Neural progenitor cell (in vitro differentiated cells): ENCODE measurements at regions not wholly inside any gene's neighbourhood (a gene's known extent, or its start where the extent isn't known, plus 50 kb on each side); places are given as distances from the start of the nearest gene placed in this dataset.
A peak's percentile ranks its signal among the peaks of the same experiment; 100 is the strongest.

Experiments
- DNase-seq: peaks from one replicate; pipeline ENCODE4 v3.0.0-alpha.2; 2016; ENCODE audit warnings: low spot score
- H2AFZ ChIP-seq: fragments of 200-600 bp; sonication (generic); replicated peaks from 2 replicates; pipeline ENCODE4 v1.6.1; 2016; ENCODE audit warnings: antibody characterized with exemption
- H3F3A ChIP-seq: fragments of 200-600 bp; sonication (generic); 2 replicates; pipeline ENCODE4 v1.6.1; 2016; ENCODE audit warnings: antibody characterized with exemption, low read depth
- H3K27ac ChIP-seq: fragments of 200-600 bp; sonication (generic); 2 replicates; pipeline ENCODE4 v1.5.1; 2016; ENCODE audit warnings: mild to moderate bottlenecking
- H3K27me3 ChIP-seq: fragments of 200-600 bp; sonication (generic); 2 replicates; pipeline ENCODE4 v1.6.1; 2016; ENCODE audit warnings: mild to moderate bottlenecking, moderate library complexity
- H3K36me3 ChIP-seq: fragments of 200-600 bp; sonication (generic); 2 replicates; pipeline ENCODE4 v1.5.1; 2016
- H3K4me1 ChIP-seq: fragments of 200-600 bp; sonication (generic); 2 replicates; pipeline ENCODE4 v1.6.1; 2016; ENCODE audit warnings: mixed run types
- H3K4me2 ChIP-seq: fragments of 200-600 bp; sonication (generic); 2 replicates; pipeline ENCODE4 v1.6.1; 2016
- H3K4me3 ChIP-seq: fragments of 200-600 bp; sonication (generic); 2 replicates; pipeline ENCODE4 v1.5.1; 2016
- H3K79me2 ChIP-seq: fragments of 200-600 bp; sonication (generic); 2 replicates; pipeline ENCODE4 v1.6.1; 2016; ENCODE audit warnings: low read depth
- H3K9ac ChIP-seq: fragments of 200-600 bp; sonication (generic); 2 replicates; pipeline ENCODE4 v1.6.1; 2016
- H3K9me3 ChIP-seq: fragments of 200-600 bp; sonication (generic); 2 replicates; pipeline ENCODE4 v1.5.1; 2016; ENCODE audit warnings: low read depth
- H4K20me1 ChIP-seq: fragments of 200-600 bp; sonication (generic); 2 replicates; pipeline ENCODE4 v1.6.1; 2016; ENCODE audit warnings: low read depth
- H3K27ac Mint-ChIP-seq: 3 replicates; pipeline ENCODE4 v1.8.0; 2021; ENCODE audit warnings: mixed read lengths
- H3K27me3 Mint-ChIP-seq: 2 replicates; pipeline ENCODE4 v1.8.0; 2022; ENCODE audit warnings: low read depth, mild to moderate bottlenecking, inconsistent platforms, moderate library complexity, mixed read lengths; ENCODE audit not compliant: insufficient read depth
- H3K36me3 Mint-ChIP-seq: 3 replicates; pipeline ENCODE4 v1.8.0; 2021; ENCODE audit warnings: mixed read lengths
- H3K4me1 Mint-ChIP-seq: 3 replicates; pipeline ENCODE4 v1.8.0; 2021; ENCODE audit warnings: mixed read lengths
- H3K4me3 Mint-ChIP-seq: 3 replicates; pipeline ENCODE4 v1.8.0; 2021; ENCODE audit warnings: mild to moderate bottlenecking, moderate library complexity, mixed read lengths
- H3K9me3 Mint-ChIP-seq: 3 replicates; pipeline ENCODE4 v1.8.0; 2020; ENCODE audit warnings: mixed read lengths
- EZH2 ChIP-seq: fragments of 200-600 bp; sonication (generic); IDR thresholded peaks from 2 replicates; pipeline ENCODE4 v1.6.1; 2017; ENCODE audit warnings: antibody characterized with exemption, mild to moderate bottlenecking, moderate library complexity
- EZH2phosphoT487 ChIP-seq: fragments of 200-600 bp; sonication (generic); IDR thresholded peaks from 2 replicates; pipeline ENCODE4 v1.6.1; 2017; ENCODE audit warnings: antibody characterized with exemption
- TF ChIP-seq, protein P1 (sequence below): fragments of 200-600 bp; sonication (generic); IDR thresholded peaks from 2 replicates; pipeline ENCODE4 v1.5.1; 2017; ENCODE audit warnings: antibody characterized with exemption, mild to moderate bottlenecking

GRCh38 chr14:73792481-73792880, 59.1 kb upstream of the PTGR2 start:
- no peak overlapping the region for H3K27ac ChIP-seq
- Mint-ChIP-seq H3K9me3 (no peaks in the 10 kb centered on the region), H3K4me3 (no peak overlapping the region), H3K27me3 (peaks cover 7% of the 10 kb centered on the region), H3K4me1 (peaks cover 65% of the 10 kb centered on the region), H3K36me3 (no peaks in the 10 kb centered on the region), H3K27ac (no peak overlapping the region)
- TF ChIP-seq EZH2 (no peak), EZH2phosphoT487 (no peak)
- TF ChIP-seq, protein P1, sequence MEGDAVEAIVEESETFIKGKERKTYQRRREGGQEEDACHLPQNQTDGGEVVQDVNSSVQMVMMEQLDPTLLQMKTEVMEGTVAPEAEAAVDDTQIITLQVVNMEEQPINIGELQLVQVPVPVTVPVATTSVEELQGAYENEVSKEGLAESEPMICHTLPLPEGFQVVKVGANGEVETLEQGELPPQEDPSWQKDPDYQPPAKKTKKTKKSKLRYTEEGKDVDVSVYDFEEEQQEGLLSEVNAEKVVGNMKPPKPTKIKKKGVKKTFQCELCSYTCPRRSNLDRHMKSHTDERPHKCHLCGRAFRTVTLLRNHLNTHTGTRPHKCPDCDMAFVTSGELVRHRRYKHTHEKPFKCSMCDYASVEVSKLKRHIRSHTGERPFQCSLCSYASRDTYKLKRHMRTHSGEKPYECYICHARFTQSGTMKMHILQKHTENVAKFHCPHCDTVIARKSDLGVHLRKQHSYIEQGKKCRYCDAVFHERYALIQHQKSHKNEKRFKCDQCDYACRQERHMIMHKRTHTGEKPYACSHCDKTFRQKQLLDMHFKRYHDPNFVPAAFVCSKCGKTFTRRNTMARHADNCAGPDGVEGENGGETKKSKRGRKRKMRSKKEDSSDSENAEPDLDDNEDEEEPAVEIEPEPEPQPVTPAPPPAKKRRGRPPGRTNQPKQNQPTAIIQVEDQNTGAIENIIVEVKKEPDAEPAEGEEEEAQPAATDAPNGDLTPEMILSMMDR, result no peak
- H3K9ac ChIP-seq, result no peak overlapping the region
- no peak overlapping the region for H2AFZ ChIP-seq
- no peaks in the 10 kb centered on the region for H3K9me3 ChIP-seq
- H3K4me2 ChIP-seq, result no peak overlapping the region
- no peaks in the 10 kb centered on the region for H3K36me3 ChIP-seq
- H3K27me3 ChIP-seq, result peaks cover 97% of the 10 kb centered on the region
- no peak overlapping the region for H3K4me3 ChIP-seq
- no peaks in the 10 kb centered on the region for H3F3A ChIP-seq
- H3K4me1 ChIP-seq, result peaks cover 9% of the 10 kb centered on the region
- H4K20me1 ChIP-seq, result peaks cover 7% of the 10 kb centered on the region
- no peaks in the 10 kb centered on the region for H3K79me2 ChIP-seq
- DNase-seq, result peak; percentile 36

GRCh38 chr14:73789989-73790581, 61.5 kb upstream of the PTGR2 start:
- TF ChIP-seq, protein P1, result no peak
- no peak for TF ChIP-seq EZH2phosphoT487
- TF ChIP-seq EZH2, result no peak
- Histone ChIP-seq H2AFZ (no peak overlapping the region), H3K9ac (no peak overlapping the region), H3K4me2 (no peak overlapping the region), H3K27ac (no peak overlapping the region), H3K36me3 (no peaks in the 10 kb centered on the region), H3K9me3 (no peaks in the 10 kb centered on the region), H3F3A (peaks cover 17% of the 10 kb centered on the region), H3K4me3 (no peak overlapping the region), H4K20me1 (peaks cover 22% of the 10 kb centered on the region), H3K4me1 (peaks cover 25% of the 10 kb centered on the region), H3K27me3 (peaks cover 100% of the 10 kb centered on the region), H3K79me2 (no peaks in the 10 kb centered on the region)
- H3K27me3 Mint-ChIP-seq, result peaks cover 10% of the 10 kb centered on the region
- no peak for DNase-seq
- H3K36me3 Mint-ChIP-seq, result no peaks in the 10 kb centered on the region
- H3K4me3 Mint-ChIP-seq, result no peak overlapping the region
- H3K9me3 Mint-ChIP-seq, result no peaks in the 10 kb centered on the region
- peak overlapping the region; percentile 76 for H3K27ac Mint-ChIP-seq
- peaks cover 67% of the 10 kb centered on the region for H3K4me1 Mint-ChIP-seq

DNA sequence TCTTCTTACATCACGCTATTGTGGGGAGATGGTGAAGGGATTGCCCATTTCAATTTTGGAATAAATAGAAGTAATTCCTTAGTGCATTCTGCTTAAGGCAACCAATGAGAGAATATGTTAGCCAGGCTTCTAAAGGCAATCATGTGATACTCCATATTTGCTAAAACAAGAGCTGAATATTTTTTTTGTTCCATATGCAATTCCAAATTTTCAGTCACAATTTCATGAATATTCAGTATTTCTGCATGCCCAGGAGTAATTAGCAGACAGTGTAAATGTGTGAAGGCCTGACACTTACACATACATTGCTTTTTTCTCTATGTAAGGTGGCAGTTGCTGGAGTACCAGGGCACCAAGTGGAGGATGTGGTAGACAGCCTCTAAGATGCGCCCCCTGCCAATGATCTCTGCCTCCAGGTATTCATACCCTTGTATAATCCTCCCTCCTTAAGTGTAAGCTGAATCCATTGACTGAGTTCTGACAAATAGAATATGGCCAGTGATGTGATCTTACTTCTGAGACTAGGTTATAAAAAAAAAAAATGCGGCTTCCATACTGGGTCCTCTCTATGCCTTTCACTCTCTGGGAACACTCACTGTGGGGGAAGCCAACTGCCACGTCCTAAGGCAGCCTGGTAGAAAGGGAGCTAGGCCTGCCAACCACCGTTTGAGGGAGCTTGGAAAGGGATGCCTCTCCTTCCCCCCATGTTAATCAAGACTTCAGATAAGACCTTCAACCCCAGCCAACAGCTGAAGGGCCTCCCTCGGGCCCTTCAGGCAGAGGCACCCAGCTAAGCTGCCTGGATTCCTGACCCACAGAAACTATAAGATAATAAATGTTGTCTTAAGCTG, 62.7 kb upstream of the PTGR2 start:
- TF ChIP-seq EZH2phosphoT487, result no peak
- TF ChIP-seq EZH2, result no peak
- TF ChIP-seq, protein P1, result no peak
- H3K36me3 ChIP-seq, result no peaks in the 10 kb centered on the region
- H3K9ac ChIP-seq, result no peak overlapping the region
- H3K4me2 ChIP-seq, result no peak overlapping the region
- no peak overlapping the region for H3K27ac Mint-ChIP-seq
- peaks cover 70% of the 10 kb centered on the region for H3K4me1 Mint-ChIP-seq
- no peaks in the 10 kb centered on the region for H3K9me3 Mint-ChIP-seq
- no peaks in the 10 kb centered on the region for H3K36me3 Mint-ChIP-seq
- DNase-seq, result no peak
- H4K20me1 ChIP-seq, result peaks cover 34% of the 10 kb centered on the region
- no peaks in the 10 kb centered on the region for H3K9me3 ChIP-seq
- peak overlapping the region; percentile 1 for H3K4me3 Mint-ChIP-seq
- peaks cover 13% of the 10 kb centered on the region for H3K27me3 Mint-ChIP-seq
- peaks cover 28% of the 10 kb centered on the region for H3F3A ChIP-seq
- H3K27ac ChIP-seq, result no peak overlapping the region
- peaks cover 37% of the 10 kb centered on the region for H3K4me1 ChIP-seq
- H2AFZ ChIP-seq, result no peak overlapping the region
- no peak overlapping the region for H3K4me3 ChIP-seq
- H3K27me3 ChIP-seq, result peaks cover 100% of the 10 kb centered on the region
- no peaks in the 10 kb centered on the region for H3K79me2 ChIP-seq
